Fibroblast of lung (primary cell): ENCODE measurements at regions not wholly inside any gene's neighbourhood (a gene's known extent, or its start where the extent isn't known, plus 50 kb on each side); places are given as distances from the start of the nearest gene placed in this dataset.

Experiments used
- DNase-seq, 2 donors: peaks; one replicate each; pipeline versions ENCODE4 v3.0.0 to v3.0.0-alpha.2; 2010; ENCODE audit warnings: low read depth in 2 of 2
- H2AFZ ChIP-seq: 2 replicates; pipeline ENCODE4 v1.5.1; 2012; ENCODE audit warnings: low read length, control low read depth, inconsistent platforms
- H3K27ac ChIP-seq: 2 replicates; pipeline ENCODE4 v1.5.1; 2011; ENCODE audit warnings: low read length, control low read depth; ENCODE audit not compliant: insufficient read depth
- H3K27me3 ChIP-seq: 2 replicates; pipeline ENCODE4 v1.5.1; 2011; ENCODE audit warnings: mild to moderate bottlenecking, low read length; ENCODE audit not compliant: control insufficient read depth, insufficient read depth
- H3K36me3 ChIP-seq: 2 replicates; pipeline ENCODE4 v1.5.1; 2011; ENCODE audit warnings: low read length; ENCODE audit not compliant: control insufficient read depth, insufficient read depth
- H3K4me1 ChIP-seq: 2 replicates; pipeline ENCODE4 v1.5.1; 2011; ENCODE audit warnings: low read length; ENCODE audit not compliant: control insufficient read depth, insufficient read depth; ENCODE audit errors: extremely low read depth
- H3K4me2 ChIP-seq: 2 replicates; pipeline ENCODE4 v1.5.1; 2011; ENCODE audit warnings: low read length, control low read depth; ENCODE audit not compliant: insufficient read depth; ENCODE audit errors: extremely low read depth
- H3K4me3 ChIP-seq, 4 experiments: fragments of 200-600 bp in 1 of 4; sonication (generic) in 1 of 4; replicated peaks in 1 of 4; 2 replicates each; pipeline ENCODE4 v1.5.1; 2011 to 2016; ENCODE audit warnings: low read length in 4 of 4, low read depth in 3 of 4, mild to moderate bottlenecking in 3 of 4, control low read depth in 2 of 4, inconsistent platforms in 1 of 4, mixed read lengths in 1 of 4; ENCODE audit not compliant: insufficient read depth in 1 of 4; ENCODE audit errors: control extremely low read depth in 1 of 4
- H3K79me2 ChIP-seq: 2 replicates; pipeline ENCODE4 v1.5.1; 2012; ENCODE audit warnings: mild to moderate bottlenecking, low read length, inconsistent platforms; ENCODE audit not compliant: control insufficient read depth, insufficient read depth
- H3K9ac ChIP-seq: 2 replicates; pipeline ENCODE4 v1.5.1; 2011; ENCODE audit warnings: mild to moderate bottlenecking, low read length, control low read depth; ENCODE audit not compliant: insufficient read depth
- H3K9me3 ChIP-seq: 2 replicates; pipeline ENCODE4 v1.5.1; 2012; ENCODE audit warnings: low read depth, low read length; ENCODE audit not compliant: control insufficient read depth, insufficient read depth
- H4K20me1 ChIP-seq: 2 replicates; pipeline ENCODE4 v1.5.1; 2011; ENCODE audit warnings: low read length; ENCODE audit not compliant: control insufficient read depth, insufficient read depth; ENCODE audit errors: extremely low read depth
- EZH2 ChIP-seq: IDR thresholded peaks from 2 replicates; pipeline ENCODE4 v1.5.1; 2012; ENCODE audit warnings: low read length, control low read depth, mild to moderate bottlenecking; ENCODE audit errors: missing control alignments
- TF ChIP-seq, protein P1 (sequence below), 2 donors: IDR thresholded peaks in 1 of 2; conservative IDR thresholded peaks in 1 of 2; 1 replicate in 1 of 2; 2 replicates in 1 of 2; pipeline ENCODE4 v1.5.1; 2011 to 2012; ENCODE audit warnings: low read length in 2 of 2, control low read depth in 1 of 2, inconsistent platforms in 1 of 2, low read depth in 1 of 2, mild to moderate bottlenecking in 1 of 2

DNA sequence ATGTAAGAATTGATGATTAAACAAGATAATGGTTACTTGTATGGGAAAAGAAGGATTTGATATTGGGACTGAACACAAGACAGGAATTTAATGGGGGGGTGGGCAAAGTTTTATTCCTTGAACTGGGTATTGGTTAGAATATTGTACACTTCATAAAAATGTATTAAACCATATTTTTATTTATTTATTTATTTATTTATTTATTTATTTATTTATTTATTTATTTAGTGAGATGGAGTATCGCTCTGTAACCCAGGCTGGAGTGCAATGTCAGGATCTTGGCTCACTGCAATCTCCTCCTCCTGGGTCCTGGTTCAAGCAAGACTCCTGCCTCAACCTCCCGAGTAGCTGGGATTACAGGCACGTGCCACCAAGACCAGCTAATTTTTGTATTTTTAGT lies 287.1 kb upstream of the SLITRK5 start:
- DNase-seq: no peak
- H3K27me3 ChIP-seq: no peaks in the 10 kb centered on the region
- no peak overlapping the region for H3K27ac ChIP-seq
- no peak overlapping the region for H3K4me3 ChIP-seq
- no peaks in the 10 kb centered on the region for H4K20me1 ChIP-seq
- H3K4me1 ChIP-seq: no peaks in the 10 kb centered on the region
- H2AFZ ChIP-seq: no peak overlapping the region
- H3K79me2 ChIP-seq: no peaks in the 10 kb centered on the region
- no peak overlapping the region for H3K4me2 ChIP-seq
- H3K9ac ChIP-seq: no peak overlapping the region
- no peaks in the 10 kb centered on the region for H3K36me3 ChIP-seq
- no peaks in the 10 kb centered on the region for H3K9me3 ChIP-seq
- TF ChIP-seq EZH2: no peak
- TF ChIP-seq, protein P1, sequence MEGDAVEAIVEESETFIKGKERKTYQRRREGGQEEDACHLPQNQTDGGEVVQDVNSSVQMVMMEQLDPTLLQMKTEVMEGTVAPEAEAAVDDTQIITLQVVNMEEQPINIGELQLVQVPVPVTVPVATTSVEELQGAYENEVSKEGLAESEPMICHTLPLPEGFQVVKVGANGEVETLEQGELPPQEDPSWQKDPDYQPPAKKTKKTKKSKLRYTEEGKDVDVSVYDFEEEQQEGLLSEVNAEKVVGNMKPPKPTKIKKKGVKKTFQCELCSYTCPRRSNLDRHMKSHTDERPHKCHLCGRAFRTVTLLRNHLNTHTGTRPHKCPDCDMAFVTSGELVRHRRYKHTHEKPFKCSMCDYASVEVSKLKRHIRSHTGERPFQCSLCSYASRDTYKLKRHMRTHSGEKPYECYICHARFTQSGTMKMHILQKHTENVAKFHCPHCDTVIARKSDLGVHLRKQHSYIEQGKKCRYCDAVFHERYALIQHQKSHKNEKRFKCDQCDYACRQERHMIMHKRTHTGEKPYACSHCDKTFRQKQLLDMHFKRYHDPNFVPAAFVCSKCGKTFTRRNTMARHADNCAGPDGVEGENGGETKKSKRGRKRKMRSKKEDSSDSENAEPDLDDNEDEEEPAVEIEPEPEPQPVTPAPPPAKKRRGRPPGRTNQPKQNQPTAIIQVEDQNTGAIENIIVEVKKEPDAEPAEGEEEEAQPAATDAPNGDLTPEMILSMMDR (conservative IDR thresholded peaks at IDR 0.05 in 1 of 2, IDR thresholded peaks at IDR 0.05 in 1 of 2; ENCODE audit: low read depth in 1 of 2, low read length in 2 of 2): no peak

- H3K36me3 ChIP-seq: no peaks in the 10 kb centered on the region
- H3K9me3 ChIP-seq: no peaks in the 10 kb centered on the region
- no peaks in the 10 kb centered on the region for H3K79me2 ChIP-seq
- H3K4me2 ChIP-seq: no peak overlapping the region
- DNase-seq: no peak
- TF ChIP-seq, protein P1 (conservative IDR thresholded peaks at IDR 0.05 in 1 of 2, IDR thresholded peaks at IDR 0.05 in 1 of 2; ENCODE audit: low read depth in 1 of 2, low read length in 2 of 2): no peak
- TF ChIP-seq EZH2: no peak
- H3K27me3 ChIP-seq: no peaks in the 10 kb centered on the region
- no peak overlapping the region for H2AFZ ChIP-seq
- H3K27ac ChIP-seq: no peak overlapping the region
- H3K4me3 ChIP-seq: no peak overlapping the region
- H3K4me1 ChIP-seq: no peaks in the 10 kb centered on the region
- H4K20me1 ChIP-seq: no peaks in the 10 kb centered on the region
- no peak overlapping the region for H3K9ac ChIP-seq
These were observed 277.8 kb upstream of the SLITRK5 start for GRCh38 chr13:87393358-87393757.

- no peak overlapping the region for H3K4me3 ChIP-seq
- no peaks in the 10 kb centered on the region for H3K4me1 ChIP-seq
- no peak overlapping the region for H2AFZ ChIP-seq
- no peaks in the 10 kb centered on the region for H3K79me2 ChIP-seq
- H3K27me3 ChIP-seq: no peaks in the 10 kb centered on the region
- no peak for DNase-seq
- H3K27ac ChIP-seq: no peak overlapping the region
- no peak overlapping the region for H3K9ac ChIP-seq
- H4K20me1 ChIP-seq: no peaks in the 10 kb centered on the region
- TF ChIP-seq EZH2: no peak
- TF ChIP-seq, protein P1 (conservative IDR thresholded peaks at IDR 0.05 in 1 of 2, IDR thresholded peaks at IDR 0.05 in 1 of 2; ENCODE audit: low read depth in 1 of 2, low read length in 2 of 2): no peak
- no peaks in the 10 kb centered on the region for H3K36me3 ChIP-seq
- H3K4me2 ChIP-seq: no peak overlapping the region
- H3K9me3 ChIP-seq: no peaks in the 10 kb centered on the region
These were observed 273.1 kb upstream of the SLITRK5 start for GRCh38 chr13:87398047-87398446.
